GM12864 (cell line): ENCODE measurements at regions not wholly inside any gene's neighbourhood (a gene's known extent, or its start where the extent isn't known, plus 50 kb on each side); places are given as distances from the start of the nearest gene placed in this dataset.

Experiments
- DNase-seq: peaks from one replicate; pipeline ENCODE4 v3.0.0-alpha.2; 2011; ENCODE audit warnings: low read depth
- H3K4me3 ChIP-seq: 2 replicates; pipeline ENCODE4 v1.5.1; 2011; ENCODE audit warnings: mild to moderate bottlenecking, low read depth, low read length, control low read depth
- CTCF ChIP-seq: IDR thresholded peaks from 2 replicates; pipeline ENCODE4 v1.5.1; 2011; ENCODE audit warnings: low read depth, mild to moderate bottlenecking, moderate library complexity, low read length, control low read depth, inconsistent platforms; ENCODE audit errors: missing control alignments

GRCh38 chr2:189247276-189247675, 67.7 kb upstream of the COL5A2 start:
- DNase-seq: no peak
- TF ChIP-seq CTCF: no peak
- no peak overlapping the region for H3K4me3 ChIP-seq

GRCh38 chr2:189248141-189248540, 68.6 kb upstream of the COL5A2 start:
- no peak for TF ChIP-seq CTCF
- DNase-seq: no peak
- no peak overlapping the region for H3K4me3 ChIP-seq

DNA sequence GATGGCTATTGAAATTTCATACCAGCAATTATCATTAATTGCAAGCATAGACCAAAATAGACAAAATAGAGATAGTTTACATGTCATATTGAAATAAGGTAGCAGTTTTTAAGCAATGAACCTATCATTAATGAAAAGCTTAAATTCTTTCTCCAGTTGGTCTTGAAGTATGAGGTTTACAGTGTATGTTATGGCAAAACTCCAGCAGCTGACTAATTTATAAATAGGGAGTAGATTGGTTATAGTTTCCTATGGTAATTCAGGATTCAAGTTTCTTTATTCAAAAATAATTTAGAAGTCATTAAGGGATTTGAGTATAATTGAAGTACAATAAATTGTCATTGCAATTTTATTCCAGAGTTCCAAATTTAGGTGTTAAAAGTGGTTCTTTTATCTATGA, 69.6 kb upstream of the COL5A2 start:
- no peak overlapping the region for H3K4me3 ChIP-seq
- no peak for DNase-seq
- no peak for TF ChIP-seq CTCF

GRCh38 chr2:189249901-189250300, 70.3 kb upstream of the COL5A2 start:
- H3K4me3 ChIP-seq: no peak overlapping the region
- DNase-seq: no peak
- no peak for TF ChIP-seq CTCF

DNA sequence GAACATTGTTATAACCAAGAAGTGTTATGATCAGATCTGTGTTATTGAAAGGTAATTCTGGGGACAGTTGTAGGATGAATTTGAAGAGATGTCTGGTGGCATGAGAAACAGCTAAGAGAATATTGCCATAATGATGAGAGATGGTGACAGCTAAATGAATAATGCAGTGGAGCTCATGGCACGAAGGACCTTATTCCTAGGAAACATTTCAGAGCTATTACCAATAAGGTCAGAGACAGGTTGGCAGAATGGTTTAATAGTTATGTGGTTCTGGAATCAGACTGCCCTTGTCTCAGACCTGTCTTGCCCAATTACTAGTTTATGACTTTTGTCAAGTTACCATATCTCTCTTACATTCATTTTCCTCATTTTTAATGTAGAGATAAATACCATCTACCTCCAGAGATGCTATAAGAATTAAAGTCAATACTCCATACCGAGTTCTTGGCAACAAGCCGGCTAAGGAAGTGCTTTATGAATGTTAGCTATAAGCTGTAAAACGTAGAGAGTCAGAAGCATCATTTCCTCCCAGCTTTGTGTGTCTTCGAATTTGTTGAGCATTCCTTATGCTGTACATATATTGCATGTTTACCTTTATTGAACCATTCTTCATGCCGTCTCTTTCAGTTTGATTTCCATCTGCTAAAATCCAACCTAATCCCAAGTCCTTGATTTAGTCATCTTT, 73.6 kb upstream of the COL5A2 start:
- TF ChIP-seq CTCF: no peak
- H3K4me3 ChIP-seq: no peak overlapping the region
- DNase-seq: no peak

- no peak for DNase-seq
- TF ChIP-seq CTCF: no peak
These were observed 74.3 kb upstream of the COL5A2 start for GRCh38 chr2:189253836-189254235.

DNA sequence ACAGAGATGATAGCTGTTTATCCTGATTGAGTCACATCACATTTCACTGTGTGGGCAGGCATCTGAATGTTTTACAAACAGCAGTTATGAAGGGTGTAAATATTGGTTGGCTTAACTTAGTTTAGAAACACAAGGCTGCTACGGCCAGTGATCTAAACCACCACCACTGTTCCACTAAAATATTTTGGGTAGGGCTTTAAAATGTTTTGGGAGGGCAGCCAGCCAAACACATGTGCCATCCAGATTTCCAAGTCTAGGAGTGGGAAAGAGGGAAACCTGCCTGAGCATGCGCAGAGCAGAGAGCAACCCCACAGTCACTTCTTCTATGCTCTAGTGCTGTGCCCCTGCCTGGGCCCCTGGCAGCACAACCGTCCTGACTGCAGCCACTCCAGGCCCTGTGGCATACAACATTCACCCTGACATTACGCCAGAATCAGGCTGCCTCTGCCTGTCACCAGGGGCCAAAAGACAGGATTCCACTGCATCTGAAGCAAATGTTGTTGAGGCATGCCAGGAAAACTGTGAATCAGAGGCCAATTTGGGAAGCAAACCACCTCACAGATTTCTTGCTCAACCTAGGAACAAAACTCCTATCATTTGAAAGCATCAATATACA, 74.8 kb upstream of the COL5A2 start:
- no peak for DNase-seq

More at GRCh38 chr2:189253836-189254235, 74.3 kb upstream of the COL5A2 start:
- no peak overlapping the region for H3K4me3 ChIP-seq

More for the DNA sequence above, 74.8 kb upstream of the COL5A2 start:
- no peak overlapping the region for H3K4me3 ChIP-seq
- TF ChIP-seq CTCF: no peak
